ENCODE measurements at regions not wholly inside any gene's neighbourhood (a gene's known extent, or its start where the extent isn't known, plus 50 kb on each side); places are given as distances from the start of the nearest gene placed in this dataset.

GRCh38 chr5:5042806-5043205, 97.3 kb upstream of the ADAMTS16 start:
- DNase-seq: no peak

DNA sequence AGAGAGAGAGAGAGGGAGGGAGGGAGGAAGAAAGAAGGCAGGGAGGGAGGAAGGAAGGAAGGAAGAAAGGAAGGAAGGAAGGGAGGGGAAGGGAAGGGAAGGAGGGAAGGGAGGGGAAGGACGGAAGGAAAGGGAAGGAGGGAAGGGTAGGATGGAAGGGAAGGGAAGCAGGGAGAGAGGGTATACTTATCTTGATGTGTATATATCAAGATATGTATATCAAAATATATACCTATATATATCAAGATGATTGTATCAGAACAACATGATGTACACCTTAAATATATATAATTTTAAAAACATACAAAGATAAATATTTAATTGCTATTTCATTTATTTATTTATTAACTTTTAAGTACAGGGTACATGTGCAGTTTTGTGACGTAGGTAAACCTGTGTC, 96.8 kb upstream of the ADAMTS16 start:
- DNase-seq: no peak

- no peak for DNase-seq
Measured at GRCh38 chr5:5044247-5044840, 95.8 kb upstream of the ADAMTS16 start.

DNA sequence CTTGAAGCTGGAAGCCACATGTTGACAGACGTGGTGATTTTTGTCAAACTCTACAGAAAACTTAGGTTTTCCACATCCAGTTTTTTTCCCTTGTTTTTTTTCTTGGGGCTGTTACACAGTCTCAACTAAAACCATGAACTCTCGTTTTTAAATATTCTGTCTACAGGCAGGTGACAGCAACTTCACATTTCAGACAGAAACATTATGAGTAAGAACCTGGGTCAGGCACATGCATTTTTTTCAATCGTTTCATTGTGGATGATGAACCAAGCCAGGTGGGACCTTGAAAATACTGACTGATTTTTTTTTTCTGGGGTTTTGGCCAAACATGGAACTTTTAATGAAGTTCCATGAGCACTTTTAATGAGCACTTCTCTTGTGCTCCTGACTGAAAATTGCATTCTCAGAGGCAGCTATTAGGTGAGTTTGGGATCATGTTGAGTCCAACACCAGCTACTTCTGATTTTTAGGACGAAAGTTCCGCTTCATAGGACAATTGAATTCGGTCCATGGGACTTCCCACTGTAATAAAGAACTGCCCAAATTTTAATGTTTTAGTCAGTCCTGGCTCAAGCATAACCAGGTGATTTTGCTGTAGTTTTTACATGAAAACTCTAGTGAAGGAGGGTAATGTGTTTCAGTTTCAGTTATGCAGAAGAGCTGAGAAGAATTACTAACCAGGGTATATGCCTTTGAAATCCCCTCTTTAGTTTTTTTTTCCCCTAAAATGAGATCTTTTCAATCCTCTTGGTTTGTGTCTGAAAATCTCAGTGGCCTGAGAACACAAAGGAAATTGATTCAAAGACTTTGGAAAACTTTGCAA, 93.2 kb upstream of the ADAMTS16 start:
- DNase-seq: no peak

DNA sequence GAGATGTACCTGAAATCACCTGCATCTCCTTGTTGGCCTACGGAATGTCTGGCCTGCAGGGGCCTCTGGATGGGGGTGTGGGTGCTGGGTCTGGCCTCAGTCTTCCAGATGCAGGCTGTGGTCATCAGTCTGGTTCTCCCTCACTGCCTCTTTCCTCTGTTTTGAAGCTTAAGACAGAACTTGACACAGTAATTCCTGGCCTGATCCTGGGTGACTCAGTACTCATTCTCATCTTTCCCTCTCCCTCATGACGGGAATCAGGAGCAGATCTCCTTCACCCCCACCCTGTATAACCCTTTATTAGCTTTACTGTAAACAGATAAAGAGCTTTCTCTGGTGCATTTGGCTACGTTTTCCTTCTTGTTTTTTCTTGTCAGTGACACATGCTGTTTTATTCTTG, 89.3 kb upstream of the ADAMTS16 start:
- no peak for DNase-seq

DNA sequence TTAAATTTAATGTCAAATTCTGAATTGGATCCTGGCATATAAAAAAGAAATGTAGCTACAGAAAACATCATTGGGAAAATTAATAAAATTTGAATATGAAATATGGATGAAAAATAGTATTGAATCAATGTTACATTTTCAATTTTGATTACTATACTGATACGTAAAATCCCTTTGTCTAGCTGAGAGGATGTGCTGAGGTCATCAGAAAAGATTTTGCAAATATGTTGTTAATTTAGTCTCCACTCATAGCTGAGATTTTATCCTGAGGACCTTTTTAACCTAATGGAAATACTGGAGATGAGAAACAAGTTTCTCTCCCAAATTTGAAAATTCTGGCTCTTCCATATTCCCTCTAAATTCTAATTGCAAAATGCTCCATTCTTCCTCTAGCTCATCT, 84.4 kb upstream of the ADAMTS16 start:
- DNase-seq: no peak

GRCh38 chr5:5061836-5062235, 78.3 kb upstream of the ADAMTS16 start:
- DNase-seq: no peak

GRCh38 chr5:5062525-5063302, 77.4 kb upstream of the ADAMTS16 start:
- no peak for DNase-seq

- no peak for DNase-seq
Measured at GRCh38 chr5:5063533-5063953, 76.6 kb upstream of the ADAMTS16 start.

GRCh38 chr5:5065472-5065871, 74.7 kb upstream of the ADAMTS16 start:
- no peak for DNase-seq

- DNase-seq: no peak
Measured at GRCh38 chr5:5066276-5067186, 73.6 kb upstream of the ADAMTS16 start.

GRCh38 chr5:5069851-5070250, 70.3 kb upstream of the ADAMTS16 start:
- DNase-seq: no peak

GRCh38 chr5:5071554-5071953, 68.6 kb upstream of the ADAMTS16 start:
- no peak for DNase-seq

DNA sequence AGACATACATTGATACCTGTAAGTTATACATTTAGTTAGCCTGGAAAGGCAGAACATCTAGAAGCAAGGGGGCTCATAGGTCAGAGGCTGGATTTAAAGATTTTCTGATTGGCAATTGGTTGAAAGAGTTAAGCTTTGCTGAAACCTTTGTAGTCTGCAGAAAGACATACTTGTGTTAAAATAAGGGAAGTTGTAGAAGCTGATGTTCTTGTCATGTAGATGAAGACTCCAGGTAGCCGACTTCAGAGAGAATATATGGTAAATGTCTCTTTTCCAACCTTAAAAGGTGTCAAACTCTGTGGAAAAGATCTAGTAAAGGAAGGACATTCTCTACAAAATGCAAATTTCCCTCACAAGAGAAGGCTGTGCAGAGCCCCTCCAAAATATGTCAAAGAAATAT, 62.9 kb upstream of the ADAMTS16 start:
- no peak for DNase-seq

DNA sequence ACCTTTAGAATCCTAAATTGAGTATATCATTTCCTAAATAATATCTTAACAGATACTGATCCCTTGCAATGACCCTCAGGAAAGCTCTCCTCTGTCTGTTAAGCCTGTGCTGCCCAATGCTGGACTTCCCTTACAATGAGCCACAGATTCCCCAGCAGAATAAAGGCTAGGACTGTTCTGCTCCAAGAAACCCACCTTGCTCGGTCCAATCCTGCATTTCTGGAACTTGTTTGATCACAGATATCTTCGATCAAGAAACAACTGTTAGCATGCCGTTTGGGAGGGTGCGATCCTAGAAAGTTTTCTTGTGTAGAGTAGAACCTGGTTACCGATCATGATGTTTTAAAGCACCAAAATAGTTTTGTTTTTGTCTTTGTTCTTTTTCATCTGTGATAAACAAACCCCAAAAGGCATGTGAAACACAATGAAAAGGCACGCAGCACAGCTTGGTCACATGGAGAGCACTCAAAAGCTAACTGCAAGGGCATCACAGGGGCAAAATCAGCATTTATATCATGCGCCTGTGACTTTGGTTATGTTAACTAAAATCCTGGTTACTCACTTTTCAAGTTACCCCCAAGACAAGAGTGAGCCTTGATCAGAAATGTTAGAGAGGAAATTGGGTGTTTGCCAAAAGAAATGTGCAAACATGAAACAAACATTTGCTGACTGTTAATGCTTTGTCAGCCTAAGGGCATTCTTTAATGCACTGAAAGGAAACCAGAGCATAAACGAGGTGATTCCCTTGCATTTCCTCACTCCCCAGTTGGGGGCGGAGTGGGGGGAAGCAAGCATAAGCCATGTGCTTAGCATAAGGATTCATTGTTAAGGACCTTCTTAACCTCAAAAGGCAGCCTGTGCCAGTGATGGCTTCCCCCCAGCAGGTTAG, 61.9 kb upstream of the ADAMTS16 start:
- no peak for DNase-seq

DNA sequence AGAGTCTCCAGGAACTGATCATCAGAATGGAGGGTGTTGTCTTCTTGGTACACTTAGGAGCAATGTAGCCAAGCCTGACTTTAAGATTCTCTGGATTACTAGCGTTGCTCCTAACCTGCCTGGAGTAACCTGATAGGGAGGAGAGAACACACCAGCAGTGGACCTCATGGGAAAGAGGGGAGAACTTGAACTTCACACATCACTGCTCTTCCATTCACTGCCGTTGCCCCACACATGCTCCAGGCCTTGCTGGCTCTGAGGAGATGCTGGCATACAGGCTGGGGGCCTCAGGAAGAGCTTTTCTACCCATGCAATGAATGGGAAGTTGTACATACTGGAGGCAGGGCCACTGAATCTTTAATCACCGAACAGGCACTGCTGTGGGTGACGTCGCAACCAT, 60.3 kb upstream of the ADAMTS16 start:
- DNase-seq: no peak

- no peak for DNase-seq
Measured at GRCh38 chr5:5080790-5081189, 59.3 kb upstream of the ADAMTS16 start.

DNA sequence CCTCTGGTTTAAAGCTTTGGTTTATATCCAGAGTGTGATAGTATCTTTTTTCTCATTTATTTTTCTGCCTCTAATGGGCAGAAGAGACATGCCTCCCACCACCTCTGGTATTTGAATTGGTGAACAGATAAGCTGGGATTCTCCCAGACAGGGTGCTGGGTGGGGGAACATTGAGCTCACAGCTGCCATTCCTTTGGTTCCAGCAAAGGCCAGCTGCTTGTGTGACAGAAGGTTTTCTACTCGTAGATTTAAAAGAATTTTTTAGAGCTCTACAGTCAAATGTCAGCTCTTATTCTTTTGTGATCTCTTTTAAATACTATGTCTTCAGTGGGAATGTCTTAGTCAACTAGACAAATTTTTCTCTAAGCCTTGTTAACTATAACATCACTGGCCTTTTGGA, 54.7 kb upstream of the ADAMTS16 start:
- no peak for DNase-seq

GRCh38 chr5:5089895-5090649, 50.1 kb upstream of the ADAMTS16 start:
- no peak for DNase-seq

Measured in activated naive CD4-positive, alpha-beta T cell treated with anti-CD3 and anti-CD28 coated beads, Interleukin-2, amount 50 U/mL, for 16 hours (primary cell).